H1 (cell line): ENCODE measurements at regions not wholly inside any gene's neighbourhood (a gene's known extent, or its start where the extent isn't known, plus 50 kb on each side); places are given as distances from the start of the nearest gene placed in this dataset.

Experiments used
- CTCF ChIA-PET: fragments of 300-600 bp; sonication (Branson Sonifier 250); formaldehyde crosslinking; loops from one replicate; lab custom pipeline; 2021; ENCODE audit not compliant: partially characterized antibody; lab: Charles Lee
- POLR2A ChIA-PET: fragments of 300-600 bp; sonication (Branson Sonifier 250); formaldehyde crosslinking; loops from one replicate; lab custom pipeline; 2021; ENCODE audit warnings: inconsistent platforms; ENCODE audit not compliant: partially characterized antibody; lab: Charles Lee
- DNase-seq, 2 experiments: peaks; one replicate each; pipeline versions ENCODE4 v3.0.0 to v3.0.0-alpha.2; 2010 to 2022; ENCODE audit warnings: low spot score in 2 of 2, low read depth in 1 of 2, mixed read lengths in 1 of 2
- FAIRE-seq: peaks from 2 replicates; lab custom pipeline; 2011; peaks lifted over from hg19 to GRCh38; lab: Jason Lieb, UNC
- H2AFZ ChIP-seq: 2 replicates; pipeline ENCODE4 v1.8.1; 2012; ENCODE audit warnings: low read length, inconsistent platforms
- H2AK5ac ChIP-seq: 2 replicates; pipeline ENCODE4 v1.6.1; 2013; ENCODE audit warnings: low read depth, low read length
- H2BK120ac ChIP-seq: replicated peaks from 2 replicates; pipeline ENCODE3; 2013; ENCODE audit warnings: low read depth, low read length, inconsistent platforms
- H2BK12ac ChIP-seq: 2 replicates; pipeline ENCODE4 v1.6.1; 2013; ENCODE audit warnings: low read depth, low read length
- H2BK15ac ChIP-seq: 2 replicates; pipeline ENCODE4 v1.6.1; 2013; ENCODE audit warnings: low read length
- H2BK20ac ChIP-seq: 2 replicates; pipeline ENCODE4 v1.6.1; 2013; ENCODE audit warnings: low read length
- H2BK5ac ChIP-seq: 2 replicates; pipeline ENCODE4 v1.6.1; 2013; ENCODE audit warnings: low read depth, low read length
- H3K14ac ChIP-seq: 2 replicates; pipeline ENCODE4 v1.6.1; 2013; ENCODE audit warnings: inconsistent platforms; ENCODE audit not compliant: insufficient read length
- H3K18ac ChIP-seq: 2 replicates; pipeline ENCODE4 v1.6.1; 2013; ENCODE audit warnings: low read length; ENCODE audit errors: extremely low read depth
- H3K23ac ChIP-seq: 2 replicates; pipeline ENCODE4 v1.6.1; 2013; ENCODE audit warnings: inconsistent platforms; ENCODE audit not compliant: insufficient read length
- H3K23me2 ChIP-seq: 2 replicates; pipeline ENCODE4 v1.6.1; 2013; ENCODE audit warnings: low read depth, low read length
- H3K27ac ChIP-seq: 2 replicates; pipeline ENCODE4 v1.6.1; 2011; ENCODE audit warnings: low read depth, low read length, inconsistent platforms
- H3K27me3 ChIP-seq, 4 experiments: replicated peaks in 1 of 4; 1 replicate in 1 of 4; 2 replicates in 3 of 4; pipeline versions ENCODE4 v1.6.1 to v1.8.1; 2011 to 2013; ENCODE audit warnings: low read length in 3 of 4, mild to moderate bottlenecking in 3 of 4, inconsistent platforms in 2 of 4, mixed read lengths in 2 of 4, moderate library complexity in 1 of 4; ENCODE audit not compliant: control insufficient read depth in 3 of 4, insufficient read depth in 3 of 4; ENCODE audit errors: extremely low read depth in 1 of 4
- H3K36me3 ChIP-seq, 4 experiments: 2 replicates each; pipeline versions ENCODE4 v1.6.1 to v1.8.1; 2011 to 2013; ENCODE audit warnings: mild to moderate bottlenecking in 4 of 4, low read length in 3 of 4, moderate library complexity in 2 of 4, control low read depth in 1 of 4, inconsistent platforms in 1 of 4; ENCODE audit not compliant: insufficient read depth in 4 of 4, control insufficient read depth in 2 of 4
- H3K4ac ChIP-seq: replicated peaks from 2 replicates; pipeline ENCODE3; 2013; ENCODE audit warnings: low read length, low read depth, mixed read lengths, inconsistent platforms; ENCODE audit not compliant: insufficient read length
- H3K4me1 ChIP-seq, 4 experiments: replicated peaks in 1 of 4; 1 replicate in 1 of 4; 2 replicates in 3 of 4; pipeline versions ENCODE4 v1.6.1 to v1.8.1; 2011 to 2013; ENCODE audit warnings: low read length in 3 of 4, inconsistent platforms in 2 of 4, mixed read lengths in 1 of 4; ENCODE audit not compliant: insufficient read depth in 4 of 4, control insufficient read depth in 3 of 4
- H3K4me2 ChIP-seq, 2 experiments: 2 replicates each; pipeline versions ENCODE4 v1.6.1 to v1.8.1; 2011 to 2013; ENCODE audit warnings: low read depth in 2 of 2, low read length in 2 of 2, control low read depth in 1 of 2, inconsistent platforms in 1 of 2, mild to moderate bottlenecking in 1 of 2; ENCODE audit not compliant: insufficient read depth in 1 of 2
- H3K4me3 ChIP-seq, 4 experiments: fragments of 200-600, 300-600 bp in 1 of 4; sonication (generic), shearing (Covaris generic), sonication (Bioruptor Twin) in 1 of 4; 2 replicates each; pipeline versions ENCODE4 v1.5.1 to v1.8.1; 2011 to 2016; ENCODE audit warnings: low read length in 4 of 4, low read depth in 3 of 4, control low read depth in 2 of 4, inconsistent platforms in 2 of 4, mild to moderate bottlenecking in 2 of 4, mixed read lengths in 1 of 4, moderate library complexity in 1 of 4; ENCODE audit not compliant: insufficient read depth in 2 of 4; ENCODE audit errors: extremely low read depth in 1 of 4
- H3K56ac ChIP-seq: replicated peaks from 2 replicates; pipeline ENCODE3; 2013; ENCODE audit warnings: low read depth, mild to moderate bottlenecking, mixed read lengths, low read length, inconsistent platforms; ENCODE audit not compliant: insufficient read length
- H3K79me1 ChIP-seq: 2 replicates; pipeline ENCODE4 v1.6.1; 2013; ENCODE audit warnings: low read depth, low read length, control low read depth
- H3K79me2 ChIP-seq, 2 experiments: 2 replicates each; pipeline versions ENCODE4 v1.6.1 to v1.8.1; 2012 to 2013; ENCODE audit warnings: low read length in 2 of 2, mild to moderate bottlenecking in 2 of 2, inconsistent platforms in 1 of 2; ENCODE audit not compliant: insufficient read depth in 2 of 2, control insufficient read depth in 1 of 2
- H3K9ac ChIP-seq, 4 experiments: replicated peaks in 1 of 4; 1 replicate in 1 of 4; 2 replicates in 3 of 4; pipeline versions ENCODE4 v1.6.1 to v1.8.1; 2011 to 2013; ENCODE audit warnings: low read depth in 3 of 4, low read length in 3 of 4, control low read depth in 2 of 4, mild to moderate bottlenecking in 2 of 4, moderate library complexity in 2 of 4, inconsistent platforms in 1 of 4; ENCODE audit errors: extremely low read depth in 1 of 4
- H3K9me3 ChIP-seq, 2 experiments: 2 replicates each; pipeline versions ENCODE4 v1.6.1 to v1.8.1; 2012 to 2013; ENCODE audit warnings: mild to moderate bottlenecking in 2 of 2, moderate library complexity in 2 of 2, control low read depth in 1 of 2, inconsistent platforms in 1 of 2, low read depth in 1 of 2, low read length in 1 of 2, mixed read lengths in 1 of 2; ENCODE audit not compliant: insufficient read depth in 2 of 2
- H4K20me1 ChIP-seq, 2 experiments: replicated peaks in 1 of 2; 2 replicates each; pipeline versions ENCODE3 to v1.8.1; 2011 to 2013; ENCODE audit warnings: inconsistent platforms in 2 of 2, low read length in 2 of 2, mild to moderate bottlenecking in 1 of 2; ENCODE audit not compliant: insufficient read depth in 2 of 2, control insufficient read depth in 1 of 2
- H4K5ac ChIP-seq: 2 replicates; pipeline ENCODE4 v1.6.1; 2013; ENCODE audit warnings: low read length, low read depth, mixed read lengths, inconsistent platforms; ENCODE audit not compliant: insufficient read length
- H4K8ac ChIP-seq: 2 replicates; pipeline ENCODE4 v1.8.0; 2013; ENCODE audit warnings: mild to moderate bottlenecking, moderate library complexity, low read length, inconsistent platforms; ENCODE audit not compliant: insufficient read depth; ENCODE audit errors: extremely low read depth
- H4K91ac ChIP-seq: replicated peaks from 2 replicates; pipeline ENCODE3; 2013; ENCODE audit warnings: low read length, mixed read lengths, inconsistent platforms; ENCODE audit not compliant: insufficient read length
- POLR2AphosphoS5 ChIP-seq: IDR thresholded peaks from 2 replicates; pipeline ENCODE4 v1.6.1; 2011; ENCODE audit warnings: low read depth, low read length
- SP2 ChIP-seq: IDR thresholded peaks from 2 replicates; pipeline ENCODE4 v1.6.1; 2012; ENCODE audit warnings: mild to moderate bottlenecking, low read length, inconsistent platforms
- YY1 ChIP-seq: IDR thresholded peaks from 2 replicates; pipeline ENCODE4 v1.6.1; 2011; ENCODE audit warnings: low read depth, mild to moderate bottlenecking, low read length
- WGBS, 2 experiments: shearing (Covaris generic) in 1 of 2; methylation state at CpG; one replicate each; pipeline versions ENCODE4 v1.1.6 to v1.1.7; 2013 to 2015; ENCODE audit warnings: low lambda C conversion rate in 2 of 2, mixed read lengths in 2 of 2, inconsistent platforms in 1 of 2, low coverage in 1 of 2, missing lambda C conversion rate in 1 of 2; ENCODE audit not compliant: insufficient replicate concordance in 2 of 2, insufficient coverage in 1 of 2, insufficient read length in 1 of 2; ENCODE audit errors: extremely low coverage in 1 of 2, missing lambda C conversion rate in 1 of 2; 5-methylcytosine and 5-hydroxymethylcytosine counted together

DNA sequence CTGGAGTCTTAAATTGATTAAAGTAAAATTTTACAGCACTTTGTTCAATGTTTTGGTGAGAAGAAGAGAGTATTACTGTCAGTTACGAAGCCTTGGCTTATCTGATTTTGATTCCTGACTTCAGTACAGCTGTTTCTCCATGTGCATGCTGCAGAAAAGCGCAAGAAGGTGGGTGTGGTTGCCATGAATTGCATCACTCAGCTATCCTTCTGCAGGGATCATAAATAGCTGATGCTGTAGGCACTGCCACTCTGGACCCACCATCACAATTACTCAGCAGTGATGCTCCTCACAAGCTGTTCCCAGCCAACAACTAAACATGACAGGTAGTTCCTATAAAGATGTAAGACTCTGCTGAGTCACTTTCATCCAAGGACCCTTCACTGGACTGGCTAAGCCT lies 321.2 kb downstream of the IRS2 start:
- ChIA-PET POLR2A (no interaction called here), CTCF (no interaction called here)
- WGBS, 2 experiments: 44% methylated on average over 2 of the region's 2 CpGs; no CpG with 5 or more reads in 1 of the 2 experiments

More for the DNA sequence above, 321.2 kb downstream of the IRS2 start:
- Histone ChIP-seq H3K27me3 (no peaks in the 10 kb centered on the region), H2BK15ac (no peak overlapping the region), H3K79me2 (no peaks in the 10 kb centered on the region), H3K4me3 (no peak overlapping the region), H3K4ac (no peak overlapping the region), H3K27ac (no peak overlapping the region), H3K23me2 (no peaks in the 10 kb centered on the region), H2AFZ (no peak overlapping the region), H3K4me2 (no peak overlapping the region), H4K91ac (no peak overlapping the region), H3K56ac (no peak overlapping the region), H4K20me1 (no peaks in the 10 kb centered on the region), H3K9ac (no peak overlapping the region), H3K14ac (no peak overlapping the region), H2BK20ac (no peak overlapping the region), H3K4me1 (no peaks in the 10 kb centered on the region), H2BK120ac (no peak overlapping the region), H3K9me3 (no peaks in the 10 kb centered on the region)
- no peak for DNase-seq
- FAIRE-seq: no peak
- TF ChIP-seq SP2: no peak
- TF ChIP-seq POLR2AphosphoS5: no peak
- TF ChIP-seq YY1: no peak
- TF ChIP-seq, all 59 proteins: peak for 0
- Histone ChIP-seq H3K23ac (no peak overlapping the region), H3K18ac (no peak overlapping the region), H2BK12ac (no peak overlapping the region), H4K5ac (no peak overlapping the region), H2AK5ac (no peak overlapping the region), H3K36me3 (no peaks in the 10 kb centered on the region), H4K8ac (no peak overlapping the region), H2BK5ac (no peak overlapping the region), H3K79me1 (no peaks in the 10 kb centered on the region)
